HG03025 (cell line): ENCODE measurements at regions not wholly inside any gene's neighbourhood (a gene's known extent, or its start where the extent isn't known, plus 50 kb on each side); places are given as distances from the start of the nearest gene placed in this dataset.
"Not testable (repeated sequence)": the region's sequence is repeated elsewhere in the genome, so short reads cannot be mapped to it uniquely, and the experiment has no call there.

ENCODE experiments used
- ATAC-seq: cut with Tn5 transposase; IDR thresholded peaks from one replicate; pipeline ENCODE4 v1.9.1; 2021; ENCODE audit warnings: mild to moderate bottlenecking, moderate library complexity; ENCODE audit not compliant: unreplicated experiment, low FRiP score

DNA sequence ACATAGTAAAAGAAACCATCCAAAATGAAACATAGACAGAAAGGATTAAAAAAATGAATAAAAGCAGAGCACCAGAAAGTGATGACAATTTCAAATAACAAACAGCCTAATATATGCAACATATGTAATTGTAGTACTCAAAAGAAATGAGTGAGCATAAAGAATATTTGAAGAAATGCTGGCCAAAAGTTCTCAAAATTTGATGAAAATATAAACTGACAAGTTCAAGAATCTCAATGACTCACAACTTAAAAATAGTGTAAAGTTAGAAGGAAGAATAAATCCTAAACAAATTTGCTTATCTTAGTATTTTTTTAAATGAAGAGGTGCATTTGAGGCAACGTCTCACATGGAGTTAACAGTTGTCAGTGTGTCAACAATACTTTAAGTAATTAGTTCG, 498.9 kb downstream of the SLC6A15 start:
- no peak for ATAC-seq

DNA sequence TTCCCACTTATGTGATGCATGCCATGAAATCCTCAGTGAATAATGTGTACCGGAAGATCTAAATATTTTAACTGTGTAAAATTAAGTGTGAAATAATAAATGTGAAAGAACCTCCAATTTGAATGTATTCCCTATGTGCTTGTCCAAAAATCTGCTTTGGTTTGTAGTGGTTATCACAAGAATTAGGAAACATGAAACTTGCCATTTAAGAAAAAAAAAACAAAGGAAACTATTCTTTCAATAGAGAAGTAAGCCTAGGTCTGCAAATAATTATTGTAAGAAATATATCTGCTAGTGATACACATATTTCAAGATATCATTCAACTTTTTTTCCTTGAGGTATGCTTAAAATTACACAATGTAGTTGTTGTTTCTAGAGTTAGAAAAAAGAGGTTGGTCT, 500.4 kb downstream of the SLC6A15 start:
- no peak for ATAC-seq

DNA sequence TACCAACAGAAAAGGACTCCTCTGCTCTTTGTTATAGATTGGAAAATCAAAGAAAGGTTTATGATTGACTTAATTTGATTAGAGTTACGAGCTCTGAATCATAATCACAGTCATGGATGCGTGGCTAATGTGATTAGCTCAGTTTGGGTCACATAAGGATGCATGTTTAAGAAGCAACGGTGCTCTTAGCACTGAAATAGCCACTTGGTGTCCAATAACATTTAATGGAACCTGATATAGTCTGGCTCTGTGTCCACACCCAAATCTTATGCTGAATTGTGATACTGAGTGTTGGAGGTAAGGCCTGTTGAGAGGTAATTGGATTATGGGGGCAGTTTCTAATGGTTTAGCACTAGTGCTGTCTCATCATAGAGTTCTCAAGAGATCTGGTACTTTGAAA, 501.6 kb downstream of the SLC6A15 start:
- ATAC-seq, result no peak

DNA sequence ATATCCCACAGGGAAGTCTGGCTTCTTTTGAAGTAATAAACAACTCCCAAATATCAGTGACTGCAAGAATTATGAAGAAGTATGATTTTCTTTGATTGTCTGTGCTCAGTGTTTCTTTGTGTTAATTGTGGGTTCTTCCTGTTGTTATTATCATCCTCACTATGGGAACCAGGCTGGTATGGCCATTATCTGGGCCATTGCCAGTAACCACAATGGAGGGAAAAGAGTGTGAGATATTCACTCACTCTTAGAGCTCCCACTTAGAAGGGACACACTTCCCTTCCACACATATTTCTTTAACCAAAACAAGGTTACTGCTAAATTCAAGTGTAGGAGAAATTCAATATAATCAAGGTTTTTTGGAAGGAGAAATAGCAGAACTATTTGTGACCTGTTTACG, 503.7 kb downstream of the SLC6A15 start:
- no peak for ATAC-seq

DNA sequence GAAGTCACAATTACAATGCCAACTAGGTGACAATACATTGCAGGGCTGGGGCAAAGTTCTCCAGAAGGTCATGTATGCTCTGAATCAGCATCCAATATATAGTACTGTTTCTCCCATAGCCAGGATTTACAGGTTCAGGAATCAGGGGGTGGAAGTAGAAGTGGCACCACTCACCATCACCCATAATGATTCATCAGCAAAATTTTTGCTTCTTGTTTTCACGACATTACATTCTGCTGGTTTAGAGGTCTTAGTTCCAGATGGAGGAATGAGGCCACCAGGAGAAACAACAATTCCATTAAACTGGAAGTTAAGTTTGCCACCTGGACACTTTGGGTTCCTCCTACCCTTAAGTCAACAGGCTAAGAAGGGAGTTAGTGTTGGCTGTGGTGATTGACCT, 505.9 kb downstream of the SLC6A15 start:
- not testable (repeated sequence) for ATAC-seq

DNA sequence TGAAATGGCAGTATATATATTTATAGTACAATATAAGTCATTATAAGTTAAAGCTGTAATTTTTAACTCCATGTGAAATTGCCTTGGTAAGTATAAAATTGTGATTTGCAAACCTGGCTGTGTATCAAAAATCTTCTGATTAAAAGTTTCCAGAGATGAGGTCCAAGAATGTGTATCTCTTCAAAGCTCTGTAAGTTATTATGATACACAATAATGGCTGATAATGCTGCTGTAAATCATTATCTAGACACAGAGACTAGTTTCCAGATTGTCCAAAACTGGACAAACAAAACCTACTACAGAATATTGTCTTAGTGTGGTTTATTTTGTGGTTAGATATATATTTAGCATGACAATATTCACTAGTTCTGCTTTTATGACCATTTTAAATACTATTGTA, 514.8 kb downstream of the SLC6A15 start:
- ATAC-seq, result no peak

DNA sequence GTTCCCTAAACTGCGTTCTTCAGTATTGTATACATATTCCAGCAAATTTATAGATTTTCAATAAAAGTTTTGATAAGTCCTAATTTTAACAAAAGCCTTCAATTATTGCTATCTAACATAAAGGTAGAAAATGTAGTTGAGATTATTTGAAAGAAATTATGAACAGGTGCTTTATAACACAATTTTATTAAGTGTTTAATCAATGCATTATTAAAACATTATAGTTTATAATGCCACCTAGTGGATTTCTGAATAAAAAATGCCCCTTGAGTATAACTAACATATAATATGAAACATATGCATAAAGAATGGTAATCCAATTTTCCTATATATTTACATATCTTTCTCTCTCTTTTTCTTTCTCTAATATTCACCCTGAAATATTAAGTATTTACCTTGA, 515.3 kb downstream of the SLC6A15 start:
- ATAC-seq, result no peak

DNA sequence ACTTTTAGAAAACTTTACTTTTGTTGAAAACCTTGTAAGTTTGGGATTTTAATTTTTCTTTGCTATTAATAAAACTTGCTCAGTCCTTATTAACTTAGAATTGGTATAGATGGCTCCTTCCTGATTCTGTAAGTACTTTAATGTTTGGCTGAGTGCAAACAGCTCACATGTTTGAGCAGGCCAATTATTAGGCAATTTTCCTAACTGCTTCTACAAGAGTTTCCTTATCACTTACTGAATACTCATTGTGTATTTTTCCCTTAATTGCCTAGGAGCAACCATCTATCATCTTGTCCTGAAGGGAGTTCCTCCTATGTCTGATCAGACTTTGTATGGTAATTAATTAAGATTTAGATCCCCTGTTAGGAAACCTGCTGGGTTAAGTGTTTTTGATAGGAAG, 521.4 kb downstream of the SLC6A15 start:
- not testable (repeated sequence) for ATAC-seq

DNA sequence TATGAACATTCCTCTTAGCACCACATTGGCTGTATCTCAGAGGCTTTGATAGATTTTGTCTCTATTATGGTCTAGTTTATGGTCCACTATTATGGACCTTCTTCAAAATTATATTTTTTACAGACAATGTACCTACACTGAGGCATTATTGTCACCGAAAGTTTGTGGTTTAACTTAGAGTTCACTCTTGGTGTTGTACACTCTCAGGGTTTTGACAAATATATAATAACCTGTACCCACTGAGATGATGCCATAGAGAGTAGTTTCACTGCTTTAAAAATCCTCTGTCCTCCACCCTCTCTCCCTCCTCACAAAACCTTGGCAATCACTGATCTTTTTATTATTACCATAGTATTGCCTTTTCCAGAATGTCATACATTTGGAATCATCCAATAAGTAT, 528.2 kb downstream of the SLC6A15 start:
- ATAC-seq, result no peak

DNA sequence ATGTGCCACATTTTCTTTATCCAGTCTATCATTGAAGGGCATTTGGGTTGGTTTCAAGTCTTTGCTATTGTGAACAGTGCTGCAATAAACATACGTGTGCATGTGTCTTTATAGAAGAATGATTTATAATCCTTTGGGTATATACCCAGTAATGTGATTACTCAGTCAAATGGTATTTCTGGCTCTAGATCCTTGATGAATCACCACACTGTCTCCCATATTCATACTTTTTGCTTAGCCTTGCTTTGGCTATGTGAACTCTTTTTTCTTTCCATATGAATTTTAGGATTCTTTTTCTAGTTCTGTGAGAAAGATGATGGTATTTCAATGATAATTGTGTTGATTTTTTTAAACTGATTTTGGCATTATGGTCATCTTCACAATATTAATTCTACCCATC, 530.1 kb downstream of the SLC6A15 start:
- not testable (repeated sequence) for ATAC-seq

DNA sequence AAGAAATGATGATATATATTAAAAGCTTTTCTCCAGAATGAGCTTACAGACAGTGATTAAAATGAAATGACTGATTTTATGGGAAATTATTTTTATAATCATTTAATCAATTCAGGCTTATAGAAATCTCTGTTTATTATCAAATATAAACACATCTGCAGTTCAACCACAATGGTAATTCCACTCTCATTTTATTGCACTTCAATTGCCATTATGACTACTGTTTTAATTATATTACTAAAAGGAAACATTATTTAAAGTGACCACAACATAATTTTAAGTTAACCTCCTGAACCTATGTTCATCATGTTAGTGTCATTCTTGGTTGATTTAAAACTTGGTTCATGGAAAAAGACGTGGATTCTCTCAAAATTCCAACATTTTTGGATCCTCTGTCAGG, 536.3 kb downstream of the SLC6A15 start:
- no peak for ATAC-seq

DNA sequence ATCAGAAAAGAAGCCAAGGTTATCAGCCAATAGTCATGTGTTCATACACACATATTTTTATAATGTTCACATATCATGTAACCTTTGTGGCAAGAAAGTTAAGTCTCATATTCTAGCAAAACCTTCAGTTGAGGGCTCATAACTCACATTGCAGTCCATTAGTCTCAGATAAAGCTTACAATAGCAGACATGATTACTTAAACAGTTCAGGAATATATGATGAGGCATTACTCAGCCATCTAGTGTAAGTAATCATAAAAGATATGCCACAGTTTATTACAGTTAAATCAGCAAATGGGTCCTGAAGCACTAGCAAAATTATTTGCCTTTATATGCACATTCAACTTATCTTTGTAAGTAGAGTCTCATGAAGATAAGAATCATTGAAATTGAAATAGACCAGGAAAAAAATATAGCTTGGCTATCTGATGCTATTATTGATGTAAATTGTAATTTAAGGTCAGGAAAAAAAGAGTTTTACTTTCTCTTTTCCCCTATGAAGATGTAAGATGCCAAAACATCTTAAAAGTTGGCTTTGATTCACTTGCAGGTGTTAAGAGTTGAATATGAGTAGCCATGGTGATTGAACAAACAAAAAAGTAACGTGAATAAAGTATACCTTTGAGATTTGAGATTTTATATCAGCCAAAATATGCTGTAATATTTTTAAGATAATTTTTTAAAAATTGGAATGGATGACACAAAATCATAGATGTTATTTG, 537.0 kb downstream of the SLC6A15 start:
- ATAC-seq, result no peak

DNA sequence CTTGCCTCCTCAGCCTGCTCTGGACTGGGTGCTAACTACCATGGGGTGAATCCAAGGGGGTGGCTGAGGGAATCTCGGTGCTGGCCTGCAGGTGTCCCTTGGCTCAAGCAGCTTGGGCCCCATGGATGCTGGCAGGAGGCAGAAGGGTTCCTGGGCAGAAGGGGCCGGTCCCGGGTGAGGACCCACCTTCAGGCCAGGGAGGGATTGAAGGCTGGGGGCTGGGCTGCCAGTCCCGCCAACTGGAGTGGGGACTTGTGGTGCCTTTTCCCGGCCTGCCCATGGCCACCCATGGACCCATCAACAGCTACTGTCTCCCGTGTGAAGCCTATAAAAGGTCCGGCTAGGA, 550.1 kb downstream of the SLC6A15 start:
- no peak for ATAC-seq

DNA sequence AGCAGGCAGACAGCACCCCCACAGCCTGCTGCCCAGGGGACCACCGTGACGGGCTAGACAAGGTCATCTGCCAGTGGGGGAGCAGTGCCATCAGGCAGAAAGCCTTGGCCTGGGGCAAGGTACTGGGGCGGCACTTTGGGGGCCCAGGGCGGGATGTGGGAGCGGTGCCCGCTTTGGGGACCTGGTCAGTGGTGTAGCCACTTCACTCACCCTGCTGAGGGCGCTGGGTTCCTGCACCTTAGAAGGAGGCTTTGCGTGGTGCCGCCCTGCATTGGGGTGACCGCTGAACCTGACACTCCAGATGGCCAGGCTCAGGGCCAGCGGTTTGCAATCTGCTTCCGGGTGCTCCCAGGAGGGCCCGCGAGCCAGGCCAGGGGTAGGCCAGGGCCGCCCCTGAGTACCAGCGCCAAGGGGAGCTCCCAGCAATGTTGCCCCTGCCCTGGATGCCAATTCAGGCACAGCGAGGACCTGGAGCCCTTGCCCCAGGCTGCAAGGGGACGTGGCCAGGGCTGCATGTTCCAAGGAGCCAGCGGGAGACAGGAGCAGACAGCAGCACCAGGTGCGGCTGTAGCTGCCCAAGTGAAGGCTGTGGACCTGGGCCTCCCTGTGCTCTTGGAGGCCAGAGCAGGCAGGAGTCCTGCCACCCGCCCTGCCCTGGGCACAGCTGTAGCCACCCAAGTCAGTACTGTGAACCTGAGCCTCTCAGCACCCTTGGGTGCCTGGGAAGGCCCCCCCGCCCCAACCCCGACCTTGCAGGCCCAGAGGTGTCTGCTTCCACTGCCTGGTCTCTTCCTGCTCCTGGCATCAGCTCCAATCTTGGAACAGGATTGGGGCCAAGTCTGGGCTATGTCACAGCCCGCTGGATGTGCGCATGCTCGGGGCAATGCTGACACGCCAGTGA, 550.7 kb downstream of the SLC6A15 start:
- no peak for ATAC-seq

DNA sequence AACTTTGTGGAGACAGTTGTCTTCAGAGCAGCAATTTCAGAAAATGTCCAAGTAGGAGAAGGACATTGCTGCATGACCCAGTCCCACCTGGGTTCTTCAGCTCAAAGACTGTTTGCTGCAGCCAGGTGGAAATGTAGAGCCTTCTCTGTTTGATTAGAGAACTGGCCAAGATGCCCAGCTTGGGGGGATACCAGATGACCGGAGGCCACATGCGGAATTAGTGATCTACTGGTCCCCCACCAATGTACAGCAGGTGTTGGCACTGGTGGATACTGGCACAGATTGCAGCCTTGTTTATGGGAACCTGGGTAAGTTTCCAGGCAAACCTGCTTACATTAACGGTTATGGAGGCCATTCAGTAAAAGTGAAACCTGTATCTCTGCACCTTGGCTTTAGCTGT, 555.3 kb downstream of the SLC6A15 start:
- no peak for ATAC-seq

DNA sequence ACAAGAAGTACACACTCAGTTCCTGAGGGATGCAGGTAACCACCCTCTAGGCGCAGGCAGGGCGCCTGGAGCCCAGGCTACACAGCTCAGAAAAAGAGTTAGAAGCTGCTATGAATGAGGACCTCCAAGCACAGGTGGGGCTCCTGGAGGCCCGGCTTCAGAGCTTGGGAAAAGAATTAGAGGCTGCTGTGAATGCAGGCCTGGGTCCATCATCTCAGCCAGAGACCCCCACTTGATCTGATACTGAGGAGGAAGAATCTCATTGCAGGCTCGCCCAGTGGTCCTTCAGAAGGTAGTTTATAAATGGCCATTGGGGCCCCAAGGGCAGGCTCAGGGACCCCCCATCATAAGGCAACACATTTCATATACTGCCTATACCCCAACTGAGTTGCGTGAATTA, 556.4 kb downstream of the SLC6A15 start:
- ATAC-seq, result no peak

DNA sequence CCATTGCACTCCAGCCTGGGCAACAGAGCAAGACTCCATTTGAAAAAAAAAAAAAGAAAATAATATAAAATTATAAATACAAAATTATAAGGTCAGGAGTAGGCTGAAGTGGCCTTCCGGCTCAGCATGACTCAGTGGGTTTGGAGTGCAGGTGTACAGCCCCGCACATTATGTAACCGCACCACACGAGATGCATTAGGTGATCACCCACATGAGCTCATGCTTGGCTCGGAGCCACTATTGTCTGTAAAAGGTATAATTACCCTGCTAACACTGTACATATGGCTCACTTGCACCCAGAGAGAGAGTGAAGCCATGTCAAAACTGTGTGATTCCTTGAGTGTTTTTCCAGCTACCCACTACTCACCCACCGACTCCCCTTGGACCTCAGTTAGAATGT, 557.0 kb downstream of the SLC6A15 start:
- ATAC-seq, result no peak

DNA sequence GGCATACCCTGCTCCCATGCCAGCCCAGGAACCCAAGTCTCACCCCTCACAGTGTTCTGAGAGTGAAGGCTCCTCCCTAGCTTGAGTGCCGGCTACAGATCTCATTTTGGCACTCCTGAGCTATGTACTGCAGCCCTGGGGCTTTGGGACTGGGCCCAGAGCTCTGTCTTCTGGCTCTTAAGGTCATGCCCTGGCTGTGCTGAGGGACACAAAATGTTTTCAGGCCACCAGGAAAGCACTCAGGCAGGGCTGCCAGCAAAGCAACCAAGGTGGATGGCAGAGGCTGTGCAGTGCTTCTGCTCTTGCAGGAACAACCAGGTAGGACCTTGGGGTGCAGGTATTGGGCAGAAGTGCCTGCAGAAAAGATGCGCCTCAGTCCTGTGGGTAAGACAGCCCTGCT, 564.0 kb downstream of the SLC6A15 start:
- ATAC-seq, result no peak

DNA sequence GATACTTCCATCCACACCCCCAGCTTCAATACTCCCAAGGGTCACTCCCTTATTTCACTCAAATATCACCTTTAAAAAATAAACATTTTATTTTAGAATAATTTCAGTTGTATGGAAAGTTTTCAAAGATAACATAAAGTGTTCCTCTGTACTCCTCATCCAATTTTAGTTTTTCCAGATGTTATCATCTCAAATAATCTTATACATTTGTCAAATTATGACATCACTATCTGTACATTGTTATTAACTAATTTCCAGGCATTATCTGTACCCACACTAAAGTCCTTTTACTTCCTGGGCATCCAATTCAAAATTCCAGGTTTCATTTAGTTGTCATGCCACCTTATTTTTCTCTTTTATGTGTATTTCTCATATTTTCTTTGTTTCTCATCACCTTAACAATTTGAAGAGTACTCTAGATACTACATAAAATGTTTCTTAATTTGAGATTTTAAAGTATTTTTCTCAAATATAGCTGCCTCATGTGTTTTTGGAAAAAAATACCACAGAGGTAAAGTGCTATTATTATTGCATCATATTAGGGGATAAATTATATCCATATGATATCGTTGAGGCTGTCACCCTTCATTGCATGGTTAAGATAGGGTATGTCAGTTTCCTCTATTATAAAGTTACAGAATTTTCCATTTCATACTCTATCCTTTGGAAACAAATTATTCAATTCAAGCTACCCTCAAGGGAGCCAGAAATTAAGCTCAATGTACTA, 571.0 kb downstream of the SLC6A15 start:
- ATAC-seq, result no peak

DNA sequence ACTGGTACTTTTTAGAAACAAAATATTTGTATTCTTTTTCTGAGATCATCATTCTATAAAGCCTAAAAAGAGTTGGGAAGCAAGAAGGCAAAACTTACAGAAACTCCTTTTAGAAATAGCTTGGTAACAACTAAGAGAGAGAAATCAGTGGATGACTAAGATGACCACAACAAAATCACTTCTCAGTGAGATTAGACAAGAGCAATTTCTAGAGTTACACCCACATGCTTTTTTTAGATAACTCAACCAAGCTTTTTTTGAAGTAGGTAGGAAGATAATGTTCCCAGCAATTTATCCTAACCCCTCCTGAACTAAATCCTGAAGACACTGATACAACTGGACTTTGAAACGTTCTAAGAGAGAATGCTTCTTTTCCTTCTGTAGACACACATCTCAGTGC, 576.4 kb downstream of the SLC6A15 start:
- no peak for ATAC-seq

DNA sequence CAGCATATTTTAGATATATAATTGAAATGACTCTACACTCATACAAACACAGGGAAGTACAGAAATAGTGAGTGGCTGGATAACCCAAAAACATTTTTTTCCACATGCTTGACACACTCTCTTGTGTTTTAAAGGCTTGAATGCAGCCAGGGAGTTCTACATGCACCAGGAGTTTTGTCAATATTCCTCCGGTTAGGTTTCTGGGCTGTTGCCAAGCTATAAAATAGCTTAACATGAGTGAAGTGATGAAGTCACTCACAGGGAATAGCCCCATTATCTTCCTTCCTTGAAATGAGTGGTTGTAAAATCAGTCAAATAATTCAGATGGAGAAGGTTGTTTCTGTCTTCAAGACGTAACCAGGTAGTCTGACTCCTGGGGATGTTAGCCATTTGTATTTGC, 582.7 kb downstream of the SLC6A15 start:
- no peak for ATAC-seq
